ENCODE measurements at regions not wholly inside any gene's neighbourhood (a gene's known extent, or its start where the extent isn't known, plus 50 kb on each side); places are given as distances from the start of the nearest gene placed in this dataset.

DNA sequence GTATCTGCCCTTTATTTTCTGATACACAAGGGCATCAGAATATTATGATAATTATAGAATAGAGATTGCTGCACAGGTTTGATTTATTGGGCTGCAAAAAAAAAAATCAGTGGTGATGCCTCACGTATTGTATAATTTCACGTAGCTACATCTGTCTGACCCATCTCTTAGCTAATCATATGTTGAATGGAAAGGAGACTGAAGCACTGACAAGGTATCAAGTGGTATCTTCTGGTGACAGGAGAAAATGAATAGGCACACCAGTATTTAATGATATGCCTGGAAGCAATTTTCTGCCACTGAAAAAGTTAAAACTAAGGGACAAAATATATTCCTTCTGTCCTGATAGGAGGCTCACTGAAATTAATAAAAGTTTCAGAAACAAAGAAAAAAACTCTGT lies 837.2 kb upstream of the FBXO33 start:
- no peak for ATAC-seq
- Histone ChIP-seq H3K4me1 (no peaks in the 10 kb centered on the region), H3K27me3 (no peaks in the 10 kb centered on the region), H3K4me3 (no peak overlapping the region), H3K9me3 (peaks cover 0 to 5% (median 0%) of the 10 kb centered on the region in 12 donors), H3K27ac (no peak overlapping the region), H3K36me3 (no peaks in the 10 kb centered on the region)
- TF ChIP-seq, protein P1, sequence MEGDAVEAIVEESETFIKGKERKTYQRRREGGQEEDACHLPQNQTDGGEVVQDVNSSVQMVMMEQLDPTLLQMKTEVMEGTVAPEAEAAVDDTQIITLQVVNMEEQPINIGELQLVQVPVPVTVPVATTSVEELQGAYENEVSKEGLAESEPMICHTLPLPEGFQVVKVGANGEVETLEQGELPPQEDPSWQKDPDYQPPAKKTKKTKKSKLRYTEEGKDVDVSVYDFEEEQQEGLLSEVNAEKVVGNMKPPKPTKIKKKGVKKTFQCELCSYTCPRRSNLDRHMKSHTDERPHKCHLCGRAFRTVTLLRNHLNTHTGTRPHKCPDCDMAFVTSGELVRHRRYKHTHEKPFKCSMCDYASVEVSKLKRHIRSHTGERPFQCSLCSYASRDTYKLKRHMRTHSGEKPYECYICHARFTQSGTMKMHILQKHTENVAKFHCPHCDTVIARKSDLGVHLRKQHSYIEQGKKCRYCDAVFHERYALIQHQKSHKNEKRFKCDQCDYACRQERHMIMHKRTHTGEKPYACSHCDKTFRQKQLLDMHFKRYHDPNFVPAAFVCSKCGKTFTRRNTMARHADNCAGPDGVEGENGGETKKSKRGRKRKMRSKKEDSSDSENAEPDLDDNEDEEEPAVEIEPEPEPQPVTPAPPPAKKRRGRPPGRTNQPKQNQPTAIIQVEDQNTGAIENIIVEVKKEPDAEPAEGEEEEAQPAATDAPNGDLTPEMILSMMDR (IDR thresholded peaks at IDR 0.05): no peak
- TF ChIP-seq POLR2A (IDR thresholded peaks at IDR 0.05): no peak
- intact Hi-C loops (cut with DNase I): no loop called here
- WGBS, 4 donors: 75 to 80% (median 76%) methylated on average over 2 of the region's 2 CpGs
- DNase-seq: no peak

DNA sequence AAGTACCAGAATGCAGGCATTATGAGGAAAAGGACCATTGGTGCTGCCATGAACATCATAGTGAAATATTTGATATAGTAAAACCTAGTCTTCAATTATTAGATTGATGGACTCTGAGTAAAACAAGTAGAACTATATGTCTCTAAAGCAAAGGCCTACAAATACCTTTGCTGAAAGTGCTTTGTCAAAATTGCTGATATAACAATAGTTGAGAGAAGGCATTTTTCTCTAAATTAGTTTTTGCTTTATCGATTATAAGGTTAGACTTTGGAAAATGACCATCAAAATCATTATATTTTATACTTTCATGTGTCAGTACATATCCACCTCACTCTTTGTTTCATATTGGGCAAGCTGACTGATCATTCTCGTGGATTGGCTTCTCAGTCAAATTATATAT lies 836.0 kb upstream of the FBXO33 start:
- H3K4me3 ChIP-seq: no peak overlapping the region
- WGBS, 4 donors: 64 to 77% (median 70%) methylated on average over 2 of the region's 2 CpGs
- no peaks in the 10 kb centered on the region for H3K4me1 ChIP-seq
- intact Hi-C loops (cut with DNase I): no loop called here
- ATAC-seq (no peak), DNase-seq (no peak)
- H3K27me3 ChIP-seq: no peaks in the 10 kb centered on the region
- no peak overlapping the region for H3K27ac ChIP-seq
- no peaks in the 10 kb centered on the region for H3K36me3 ChIP-seq
- H3K9me3 ChIP-seq: no peaks in the 10 kb centered on the region
- TF ChIP-seq, protein P1 (IDR thresholded peaks at IDR 0.05): no peak
- no peak for TF ChIP-seq POLR2A (IDR thresholded peaks at IDR 0.05)

DNA sequence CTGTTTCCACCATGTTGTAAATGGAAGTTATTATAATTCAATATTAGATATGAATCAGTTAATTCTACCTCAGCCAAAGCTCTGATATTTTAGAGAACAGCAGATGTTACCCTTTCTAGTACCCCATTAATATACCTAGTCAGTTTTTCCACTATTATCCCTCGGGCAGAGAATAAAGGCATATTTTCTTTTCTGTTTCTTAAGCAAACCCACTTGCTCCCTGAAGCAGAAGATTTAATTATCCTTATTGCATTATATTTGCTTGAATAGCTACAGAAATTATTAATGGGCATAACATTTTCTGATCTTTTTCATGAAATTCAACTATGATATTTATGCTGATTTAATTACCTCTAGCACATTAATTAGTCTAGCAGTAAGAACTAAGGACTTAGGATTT lies 832.9 kb upstream of the FBXO33 start:
- Histone ChIP-seq H3K9me3 (no peaks in the 10 kb centered on the region), H3K4me3 (no peak overlapping the region), H3K27ac (no peak overlapping the region), H3K4me1 (no peaks in the 10 kb centered on the region), H3K36me3 (no peaks in the 10 kb centered on the region), H3K27me3 (no peaks in the 10 kb centered on the region)
- DNase-seq (no peak), ATAC-seq (no peak)
- intact Hi-C loops (cut with DNase I): no loop called here
- no peak for TF ChIP-seq POLR2A (IDR thresholded peaks at IDR 0.05)
- TF ChIP-seq, protein P1 (IDR thresholded peaks at IDR 0.05): no peak
- WGBS, 4 donors: 49 to 69% (median 67%) methylated on average over 1 of the region's 1 CpG

DNA sequence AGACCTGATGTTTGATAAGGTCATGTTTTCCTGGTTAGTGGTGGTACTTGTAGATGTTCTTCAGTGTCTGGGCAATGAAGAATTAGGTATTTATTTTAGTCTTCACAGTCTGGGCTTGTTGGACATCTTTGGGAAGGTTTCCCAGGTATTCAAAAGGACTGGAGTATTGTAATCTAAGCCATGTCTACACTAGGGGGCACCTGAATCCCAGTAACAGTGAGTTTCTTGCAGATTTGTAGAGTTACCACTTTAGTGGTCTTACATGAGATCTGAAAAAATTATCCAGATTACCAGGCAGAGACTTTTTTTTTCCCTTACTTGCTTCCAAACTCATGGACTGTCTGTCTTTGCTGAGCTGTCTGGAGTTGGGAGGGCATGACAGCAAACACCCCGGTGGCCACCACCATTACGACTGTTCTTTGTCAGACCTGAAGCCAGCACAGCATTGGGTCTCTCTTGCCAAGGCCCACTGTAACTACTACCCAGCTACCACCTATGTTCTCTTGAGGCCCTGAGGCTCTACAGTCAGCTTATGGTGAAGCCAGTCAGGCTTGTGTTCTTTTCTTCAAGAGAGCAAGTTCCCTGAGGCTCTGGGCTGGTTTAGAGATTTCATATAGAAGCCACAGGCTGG lies 820.7 kb upstream of the FBXO33 start:
- Histone ChIP-seq H3K9me3 (peaks cover 0 to 5% (median 0%) of the 10 kb centered on the region in 12 donors), H3K27ac (no peak overlapping the region), H3K27me3 (no peaks in the 10 kb centered on the region), H3K4me1 (no peaks in the 10 kb centered on the region), H3K36me3 (no peaks in the 10 kb centered on the region), H3K4me3 (no peak overlapping the region)
- intact Hi-C loops (cut with DNase I): no loop called here
- TF ChIP-seq POLR2A (IDR thresholded peaks at IDR 0.05): no peak
- TF ChIP-seq, protein P1 (IDR thresholded peaks at IDR 0.05): no peak
- DNase-seq: no peak
- WGBS, 4 donors: 90 to 97% (median 95%) methylated on average over 2 of the region's 2 CpGs
- ATAC-seq: no peak
